ENCODE measurements at regions not wholly inside any gene's neighbourhood (a gene's known extent, or its start where the extent isn't known, plus 50 kb on each side); places are given as distances from the start of the nearest gene placed in this dataset.
"Not testable (repeated sequence)": the region's sequence is repeated elsewhere in the genome, so short reads cannot be mapped to it uniquely, and the experiment has no call there.

GRCh38 chr3:158026236-158026635 lies 80.0 kb downstream of the SHOX2 start:
- no peak for ATAC-seq
- no peak for TF ChIP-seq CSRNP3 (CRISPR knock-in tag; IDR thresholded peaks at IDR 0.05)
- no peak for TF ChIP-seq PPARA (CRISPR knock-in tag; IDR thresholded peaks at IDR 0.05; ENCODE audit: borderline replicate concordance)

GRCh38 chr3:158019897-158020296 lies 86.3 kb downstream of the SHOX2 start:
- not testable (repeated sequence) for ATAC-seq

- TF ChIP-seq BACH2 (CRISPR knock-in tag; IDR thresholded peaks at IDR 0.05; ENCODE audit: borderline replicate concordance): no peak
- ATAC-seq: no peak
Observed at GRCh38 chr3:158018462-158018861, 87.8 kb downstream of the SHOX2 start.

GRCh38 chr3:158012901-158013300 lies 93.3 kb downstream of the SHOX2 start:
- TF ChIP-seq ZFP3 (CRISPR knock-in tag; IDR thresholded peaks at IDR 0.05) (no peak), BACH2 (CRISPR knock-in tag; IDR thresholded peaks at IDR 0.05; ENCODE audit: borderline replicate concordance) (no peak), ZNF565 (CRISPR knock-in tag; conservative IDR thresholded peaks at IDR 0.05; ENCODE audit: low read depth) (no peak), ISL1 (CRISPR knock-in tag; IDR thresholded peaks at IDR 0.05) (no peak), ZNF8 (CRISPR knock-in tag; IDR thresholded peaks at IDR 0.05) (no peak), ZC3H10 (CRISPR knock-in tag; IDR thresholded peaks at IDR 0.05) (no peak), TCF4 (CRISPR knock-in tag; IDR thresholded peaks at IDR 0.05; ENCODE audit: borderline replicate concordance) (no peak), POU6F1 (CRISPR knock-in tag; IDR thresholded peaks at IDR 0.05; ENCODE audit: borderline replicate concordance, low read depth) (no peak), ZFP30 (CRISPR knock-in tag; IDR thresholded peaks at IDR 0.05) (no peak), CSDC2 (CRISPR knock-in tag; IDR thresholded peaks at IDR 0.05) (no peak), TOX (CRISPR knock-in tag; IDR thresholded peaks at IDR 0.05; ENCODE audit: borderline replicate concordance) (no peak), TSHZ2 (CRISPR knock-in tag; IDR thresholded peaks at IDR 0.05) (no peak), CSRNP3 (CRISPR knock-in tag; IDR thresholded peaks at IDR 0.05) (no peak), OSR1 (CRISPR knock-in tag; IDR thresholded peaks at IDR 0.05) (no peak), ESRRG (CRISPR knock-in tag; IDR thresholded peaks at IDR 0.05) (no peak), ARNTL (CRISPR knock-in tag; IDR thresholded peaks at IDR 0.05; ENCODE audit: borderline replicate concordance, low read depth) (no peak), RARB (CRISPR knock-in tag; IDR thresholded peaks at IDR 0.05) (no peak), SNAI2 (CRISPR knock-in tag; IDR thresholded peaks at IDR 0.05) (no peak), CREB5 (CRISPR knock-in tag; IDR thresholded peaks at IDR 0.05; ENCODE audit: low read depth) (no peak)
- ATAC-seq: no peak
